OCI-LY3 (cell line): ENCODE measurements at regions not wholly inside any gene's neighbourhood (a gene's known extent, or its start where the extent isn't known, plus 50 kb on each side); places are given as distances from the start of the nearest gene placed in this dataset.
"Not testable (repeated sequence)": the region's sequence is repeated elsewhere in the genome, so short reads cannot be mapped to it uniquely, and the experiment has no call there.

Experiments
- H2AFZ ChIP-seq: fragments of 200-600, 300-600 bp; shearing (Covaris generic); 2 replicates; pipeline ENCODE4 v1.6.0; 2014; ENCODE audit warnings: antibody characterized with exemption, low read depth, low read length
- H3K27ac ChIP-seq: fragments of 200-600, 300-600 bp; sonication (generic); 2 replicates; pipeline ENCODE4 v1.5.1; 2014; ENCODE audit warnings: mild to moderate bottlenecking, low read length, moderate library complexity, mixed read lengths
- H3K27me3 ChIP-seq: fragments of 200-600, 300-600 bp; sonication (generic); 2 replicates; pipeline ENCODE4 v1.6.1; 2014; ENCODE audit warnings: low read depth, low read length, mixed read lengths
- H3K36me3 ChIP-seq: fragments of 200-600, 300-600 bp; sonication (generic); replicated peaks from 2 replicates; pipeline ENCODE3; 2014; ENCODE audit warnings: low read depth, low read length, mixed read lengths
- H3K4me1 ChIP-seq: fragments of 300-600, 200-600 bp; sonication (generic); 2 replicates; pipeline ENCODE4 v1.6.1; 2014; ENCODE audit warnings: low read length, mixed read lengths
- H3K4me2 ChIP-seq: fragments of 200-600, 300-600 bp; sonication (generic); 2 replicates; pipeline ENCODE4 v1.6.1; 2014; ENCODE audit warnings: low read length, mixed read lengths
- H3K4me3 ChIP-seq: fragments of 300-600, 200-600 bp; sonication (generic); 2 replicates; pipeline ENCODE4 v1.5.1; 2014; ENCODE audit warnings: antibody characterized with exemption, mild to moderate bottlenecking, low read length, moderate library complexity
- H3K79me2 ChIP-seq: fragments of 300-600, 200-600 bp; shearing (Covaris generic); 2 replicates; pipeline ENCODE4 v1.6.1; 2014; ENCODE audit warnings: mild to moderate bottlenecking, low read length, mixed read lengths
- H3K9ac ChIP-seq: fragments of 300-600, 200-600 bp; shearing (Covaris generic); 2 replicates; pipeline ENCODE4 v1.6.0; 2014; ENCODE audit warnings: mild to moderate bottlenecking, low read length, moderate library complexity
- H3K9me3 ChIP-seq: fragments of 200-600, 300-600 bp; shearing (Covaris generic); 2 replicates; pipeline ENCODE4 v1.6.1; 2014; ENCODE audit warnings: low read length, mixed read lengths; ENCODE audit not compliant: insufficient read depth
- H4K20me1 ChIP-seq: fragments of 200-600, 300-600 bp; sonication (generic); 2 replicates; pipeline ENCODE4 v1.6.1; 2016; ENCODE audit warnings: low read length, mixed read lengths; ENCODE audit not compliant: insufficient read depth
- EZH2phosphoT487 ChIP-seq: fragments of 200-600 bp; shearing (Covaris generic); IDR thresholded peaks from 2 replicates; pipeline ENCODE4 v1.6.1; 2018; ENCODE audit warnings: antibody characterized with exemption, mixed run types, low read depth
- TF ChIP-seq, protein P1 (sequence below): fragments of 200-600, 300-600 bp; sonication (generic); IDR thresholded peaks from 2 replicates; pipeline ENCODE4 v1.5.1; 2014; ENCODE audit warnings: antibody characterized with exemption, low read length, low read depth

DNA sequence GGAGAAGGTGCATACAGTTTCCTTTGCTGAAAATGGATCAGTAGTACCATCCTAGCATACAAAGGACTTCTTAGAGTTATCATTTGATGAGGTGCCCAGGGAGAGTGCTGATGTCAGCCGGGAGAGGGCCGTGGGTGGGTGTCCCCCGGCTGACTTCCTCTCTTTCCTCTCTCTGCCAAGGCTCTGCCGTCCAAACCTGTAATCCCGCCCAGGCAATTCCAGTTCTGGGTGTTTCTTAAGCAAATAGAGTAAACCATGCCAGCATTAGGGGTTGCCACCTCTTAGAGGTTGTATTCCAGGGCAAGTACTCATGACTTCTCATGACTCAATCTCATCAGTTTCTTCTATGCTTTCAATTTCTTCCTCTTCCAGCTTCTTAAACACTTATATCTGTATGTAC is 117.2 kb downstream of the GATA6 start:
- no peak overlapping the region for H3K27ac ChIP-seq
- H3K36me3 ChIP-seq = no peaks in the 10 kb centered on the region
- H3K4me2 ChIP-seq = no peak overlapping the region
- TF ChIP-seq EZH2phosphoT487 = no peak
- TF ChIP-seq, protein P1, sequence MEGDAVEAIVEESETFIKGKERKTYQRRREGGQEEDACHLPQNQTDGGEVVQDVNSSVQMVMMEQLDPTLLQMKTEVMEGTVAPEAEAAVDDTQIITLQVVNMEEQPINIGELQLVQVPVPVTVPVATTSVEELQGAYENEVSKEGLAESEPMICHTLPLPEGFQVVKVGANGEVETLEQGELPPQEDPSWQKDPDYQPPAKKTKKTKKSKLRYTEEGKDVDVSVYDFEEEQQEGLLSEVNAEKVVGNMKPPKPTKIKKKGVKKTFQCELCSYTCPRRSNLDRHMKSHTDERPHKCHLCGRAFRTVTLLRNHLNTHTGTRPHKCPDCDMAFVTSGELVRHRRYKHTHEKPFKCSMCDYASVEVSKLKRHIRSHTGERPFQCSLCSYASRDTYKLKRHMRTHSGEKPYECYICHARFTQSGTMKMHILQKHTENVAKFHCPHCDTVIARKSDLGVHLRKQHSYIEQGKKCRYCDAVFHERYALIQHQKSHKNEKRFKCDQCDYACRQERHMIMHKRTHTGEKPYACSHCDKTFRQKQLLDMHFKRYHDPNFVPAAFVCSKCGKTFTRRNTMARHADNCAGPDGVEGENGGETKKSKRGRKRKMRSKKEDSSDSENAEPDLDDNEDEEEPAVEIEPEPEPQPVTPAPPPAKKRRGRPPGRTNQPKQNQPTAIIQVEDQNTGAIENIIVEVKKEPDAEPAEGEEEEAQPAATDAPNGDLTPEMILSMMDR = no peak
- peaks cover 9% of the 10 kb centered on the region for H3K4me1 ChIP-seq
- no peak overlapping the region for H2AFZ ChIP-seq
- no peak overlapping the region for H3K9ac ChIP-seq
- H3K79me2 ChIP-seq = no peaks in the 10 kb centered on the region
- H3K9me3 ChIP-seq = no peaks in the 10 kb centered on the region
- no peaks in the 10 kb centered on the region for H4K20me1 ChIP-seq
- no peaks in the 10 kb centered on the region for H3K27me3 ChIP-seq
- H3K4me3 ChIP-seq = no peak overlapping the region

DNA sequence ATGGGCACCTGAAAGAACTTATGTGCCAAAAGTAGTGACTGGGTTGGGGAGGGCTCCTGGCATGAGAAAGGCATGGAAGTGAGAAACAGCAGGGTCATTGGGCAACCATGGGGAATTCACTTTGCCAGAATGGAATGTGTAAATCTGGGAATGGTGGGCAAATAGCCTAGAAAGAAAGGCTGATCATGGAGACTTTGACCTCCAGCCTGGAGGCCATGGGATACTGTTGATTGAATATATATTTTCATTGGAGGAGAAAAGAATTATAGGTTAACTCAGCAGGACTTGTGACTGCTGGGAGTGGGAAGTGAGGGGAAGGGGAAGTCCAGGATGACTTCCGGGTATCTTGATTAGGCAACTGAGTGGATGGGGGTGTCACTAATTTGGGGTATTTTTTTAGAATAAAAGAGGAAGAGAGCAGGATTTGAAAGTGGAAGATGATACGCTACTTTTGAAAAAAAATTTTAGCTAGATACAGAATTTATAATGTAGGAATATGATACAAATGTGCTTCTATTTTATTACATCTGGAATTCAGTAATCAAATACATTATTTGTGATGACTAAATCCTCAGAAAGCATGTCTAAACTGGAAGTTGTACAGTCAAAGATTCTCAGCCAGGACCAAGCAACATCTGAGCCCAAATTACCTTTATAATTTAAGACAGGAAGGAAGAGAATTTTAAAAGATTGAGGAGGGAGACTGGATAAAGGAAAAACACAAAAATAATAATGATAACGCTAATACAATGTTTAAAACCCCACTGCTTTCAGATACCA is 116.2 kb downstream of the GATA6 start:
- Histone ChIP-seq H3K36me3 (no peaks in the 10 kb centered on the region), H3K4me3 (no peak overlapping the region), H3K4me2 (no peak overlapping the region; the same call in 1 of the 2 replicates), H3K9ac (no peak overlapping the region), H3K9me3 (no peaks in the 10 kb centered on the region), H3K27me3 (no peaks in the 10 kb centered on the region), H2AFZ (no peak overlapping the region; the same call in 1 of the 2 replicates), H3K79me2 (no peaks in the 10 kb centered on the region), H3K4me1 (peaks cover 9% of the 10 kb centered on the region), H4K20me1 (no peaks in the 10 kb centered on the region), H3K27ac (no peak overlapping the region)
- no peak for TF ChIP-seq EZH2phosphoT487
- TF ChIP-seq, protein P1 = no peak

DNA sequence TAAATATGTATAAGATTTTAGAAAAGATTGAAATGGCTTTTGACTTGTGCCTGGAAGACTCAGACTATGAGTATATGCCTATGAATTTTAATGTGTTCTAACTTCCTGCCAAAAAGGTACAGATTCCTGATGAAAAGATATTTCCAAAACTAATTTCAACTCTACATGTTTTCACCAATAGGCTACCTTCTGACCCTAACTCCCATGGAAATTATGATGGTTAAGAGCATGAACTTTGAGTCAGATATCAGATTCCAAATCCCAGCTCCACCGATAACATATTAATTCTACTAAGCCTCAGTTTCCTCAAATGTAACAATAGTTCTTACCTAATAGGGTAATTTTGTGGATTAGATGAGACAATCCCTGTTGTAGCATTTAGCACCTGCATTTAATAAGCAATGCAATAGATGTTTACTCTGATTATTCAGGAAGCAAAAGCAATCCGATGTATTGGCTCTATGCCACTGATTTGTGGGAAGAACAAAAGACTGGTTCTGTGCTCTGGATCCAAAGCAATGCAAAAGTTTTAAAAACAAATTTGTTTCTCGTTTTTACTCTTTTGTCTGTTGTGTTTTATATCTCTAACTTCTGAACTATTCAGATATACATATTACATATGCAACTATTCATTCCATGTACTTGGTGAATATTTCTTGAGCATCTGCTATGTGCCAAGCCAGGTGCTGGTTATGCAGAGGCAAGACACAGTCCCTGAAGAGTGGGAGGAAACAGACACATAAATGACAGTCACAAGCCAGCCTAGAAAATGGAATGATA is 115.4 kb downstream of the GATA6 start:
- Histone ChIP-seq H4K20me1 (no peaks in the 10 kb centered on the region), H3K79me2 (no peaks in the 10 kb centered on the region), H3K9me3 (no peaks in the 10 kb centered on the region), H3K36me3 (no peaks in the 10 kb centered on the region), H3K4me2 (no peak overlapping the region), H2AFZ (no peak overlapping the region), H3K4me3 (no peak overlapping the region), H3K27me3 (no peaks in the 10 kb centered on the region), H3K4me1 (peaks cover 9% of the 10 kb centered on the region), H3K9ac (no peak overlapping the region), H3K27ac (no peak overlapping the region)
- no peak for TF ChIP-seq EZH2phosphoT487
- TF ChIP-seq, protein P1 = no peak

DNA sequence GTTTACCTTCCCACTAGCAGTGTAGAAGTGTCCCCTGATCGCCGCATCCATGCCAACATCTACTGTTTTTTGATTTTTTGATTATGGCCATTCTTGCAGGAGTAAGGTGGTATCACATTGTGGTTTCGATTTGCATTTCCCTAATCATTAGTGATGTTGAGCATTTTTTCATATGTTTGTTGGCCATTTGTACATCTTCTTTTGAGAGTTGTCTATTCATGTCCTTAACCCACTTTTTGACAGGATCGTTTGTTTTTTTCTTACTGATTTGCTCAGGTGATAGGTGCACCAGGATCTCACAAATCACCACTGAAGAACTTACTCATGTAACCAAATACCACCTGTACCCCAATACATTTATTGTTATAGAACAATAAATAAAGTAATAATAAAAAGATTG is 114.5 kb downstream of the GATA6 start:
- not testable (repeated sequence) for H4K20me1 ChIP-seq, H3K27ac ChIP-seq, H3K27me3 ChIP-seq, H3K9me3 ChIP-seq, H3K9ac ChIP-seq, H3K79me2 ChIP-seq, H3K4me1 ChIP-seq, H3K36me3 ChIP-seq, H3K4me3 ChIP-seq, H2AFZ ChIP-seq, H3K4me2 ChIP-seq
